K562 (cell line): ENCODE measurements at regions not wholly inside any gene's neighbourhood (a gene's known extent, or its start where the extent isn't known, plus 50 kb on each side); places are given as distances from the start of the nearest gene placed in this dataset.

Source experiments
- ATAC-seq: fragments of 200-7000 bp; cut with Tn5 transposase; 3 replicates; pipeline ENCODE4 v1.9.1; 2020; ENCODE audit warnings: moderate library complexity
- BruUV-seq: library from RNA; stranded (reverse); fragments of 400-500 nt; replicated peaks from 2 replicates; lab custom pipeline; 2021; lab: Mats Ljungman, UMichigan
- CTCF ChIA-PET: fragments of 300-600 bp; formaldehyde crosslinking; extraction: SDS; loops from one replicate; lab custom pipeline; 2021; ENCODE audit warnings: low intra/inter-chr PET ratio; lab: Yijun Ruan, JAX
- POLR2A ChIA-PET: fragments of 300-600, 350-650 bp; sonication (Branson Sonifier 250); formaldehyde crosslinking; extraction: SDS; loops from one replicate; lab custom pipeline; 2021; ENCODE audit warnings: antibody characterized with exemption, inconsistent platforms; lab: Yijun Ruan, JAX
- DNase-seq, 4 experiments: peaks; one replicate each; pipeline versions ENCODE4 v3.0.0 to v3.0.0-alpha.2; 2011 to 2018; ENCODE audit warnings: low spot score in 3 of 4, mixed read lengths in 3 of 4; ENCODE audit errors: extremely low read depth in 1 of 4
- FAIRE-seq: peaks from 2 replicates; lab custom pipeline; 2011; peaks lifted over from hg19 to GRCh38; lab: Jason Lieb, UNC
- H2AFZ ChIP-seq: 2 replicates; pipeline ENCODE4 v1.6.0; 2011; ENCODE audit warnings: low read depth, low read length, control low read depth, inconsistent platforms
- H3K27ac ChIP-seq: fragments of 200-600 bp; 3 replicates; pipeline ENCODE4 v1.8.0; 2011; ENCODE audit warnings: low read depth, mild to moderate bottlenecking, control low read depth, inconsistent platforms, low read length, moderate library complexity, mixed read lengths; ENCODE audit errors: extremely low read depth
- H3K27me3 ChIP-seq, 2 experiments: fragments of 300-600 bp in 1 of 2; 2 replicates in 1 of 2; 3 replicates in 1 of 2; pipeline versions ENCODE4 v1.6.0 to v1.8.0; 2011; ENCODE audit warnings: inconsistent platforms in 2 of 2, low read length in 2 of 2, mild to moderate bottlenecking in 1 of 2, mixed read lengths in 1 of 2, moderate library complexity in 1 of 2; ENCODE audit not compliant: control insufficient read depth in 2 of 2, insufficient read depth in 2 of 2
- H3K36me3 ChIP-seq: fragments of 300-600 bp; 3 replicates; pipeline ENCODE4 v1.8.0; 2011; ENCODE audit warnings: mild to moderate bottlenecking, low read length, inconsistent platforms; ENCODE audit not compliant: control insufficient read depth, insufficient read depth
- H3K4me1 ChIP-seq, 2 experiments: fragments of 200-600 bp in 1 of 2; replicated peaks in 1 of 2; 2 replicates in 1 of 2; 3 replicates in 1 of 2; pipeline versions ENCODE4 v1.5.1 to v1.8.0; 2011; ENCODE audit warnings: inconsistent platforms in 2 of 2, low read length in 2 of 2, mild to moderate bottlenecking in 1 of 2, mixed read lengths in 1 of 2, moderate library complexity in 1 of 2; ENCODE audit not compliant: control insufficient read depth in 2 of 2, insufficient read depth in 2 of 2
- H3K4me2 ChIP-seq: 2 replicates; pipeline ENCODE4 v1.6.1; 2011; ENCODE audit warnings: low read length, control low read depth, inconsistent platforms, mixed read lengths; ENCODE audit not compliant: insufficient read depth
- H3K4me3 ChIP-seq: fragments of 200-600 bp; sonication (generic), shearing (Covaris generic); 2 replicates; pipeline ENCODE4 v1.5.1; 2016; ENCODE audit warnings: control low read depth, inconsistent platforms
- H3K79me2 ChIP-seq: fragments of 200-600 bp; 3 replicates; pipeline ENCODE4 v1.8.0; 2011; ENCODE audit warnings: low read length, inconsistent platforms; ENCODE audit not compliant: control insufficient read depth, insufficient read depth
- H3K9ac ChIP-seq, 2 experiments: 2 replicates each; pipeline versions ENCODE4 v1.6.0 to v1.6.1; 2011; ENCODE audit warnings: low read depth in 2 of 2, low read length in 2 of 2, control low read depth in 1 of 2, inconsistent platforms in 1 of 2, mild to moderate bottlenecking in 1 of 2, mixed read lengths in 1 of 2; ENCODE audit not compliant: insufficient read depth in 1 of 2
- H3K9me1 ChIP-seq: one replicate; pipeline ENCODE4 v1.6.0; 2011; ENCODE audit warnings: inconsistent platforms, mild to moderate bottlenecking, low read length, moderate library complexity; ENCODE audit not compliant: control insufficient read depth, insufficient read depth
- H3K9me3 ChIP-seq: replicated peaks from 2 replicates; pipeline ENCODE4 v1.5.1; 2011; ENCODE audit warnings: low read depth, low read length, inconsistent platforms; ENCODE audit not compliant: control insufficient read depth, insufficient read depth
- H4K20me1 ChIP-seq: replicated peaks from 2 replicates; pipeline ENCODE4 v1.6.1; 2011; ENCODE audit warnings: low read length, inconsistent platforms, mixed read lengths; ENCODE audit not compliant: control insufficient read depth, insufficient read depth
- GABPB2 ChIP-seq: fragments of 250-450 bp; sonication (Bioruptor Pico); conservative IDR thresholded peaks from 2 replicates; pipeline ENCODE4 v1.5.1; 2021; ENCODE audit warnings: mild to moderate bottlenecking
- GATAD2B ChIP-seq: fragments of 450-650 bp; IDR thresholded peaks from 2 replicates; pipeline ENCODE4 v1.6.1; 2017; ENCODE audit warnings: mild to moderate bottlenecking, borderline replicate concordance
- PML ChIP-seq: IDR thresholded peaks from 2 replicates; pipeline ENCODE4 v1.6.1; 2012; ENCODE audit warnings: low read length, inconsistent platforms
- RAD51 ChIP-seq: fragments of 450-650 bp; IDR thresholded peaks from 2 replicates; pipeline ENCODE4 v1.7.1; 2016; ENCODE audit warnings: low read depth, mild to moderate bottlenecking, borderline replicate concordance
- SNRNP70 ChIP-seq: fragments of 200-400 bp; formaldehyde crosslinking; optimal IDR thresholded peaks from 2 replicates; pipeline ENCODE3; 2017; ENCODE audit warnings: low read depth, low read length
- XRCC4 ChIP-seq: IDR thresholded peaks from one replicate; pipeline ENCODE4 v1.6.1; 2011; ENCODE audit not compliant: insufficient read depth, insufficient read length; ENCODE audit errors: extremely low read depth
- ZNF75A ChIP-seq: fragments of 450-650 bp; formaldehyde crosslinking; IDR thresholded peaks from 2 replicates; pipeline ENCODE4 v1.4.0; 2020; ENCODE audit warnings: mild to moderate bottlenecking
- WGBS: fragments of 100-300 bp; shearing (Covaris generic); methylation state at CpG from one replicate; pipeline ENCODE4 v1.1.6; 2016; ENCODE audit warnings: low coverage, mixed read lengths; ENCODE audit not compliant: insufficient coverage; ENCODE audit errors: missing lambda C conversion rate; 5-methylcytosine and 5-hydroxymethylcytosine counted together
- in situ Hi-C: fragments of 300-500 bp; cut with MboI; formaldehyde crosslinking; loops from 4 replicates; pipeline ENCODE4 v1.15.0; 2018; ENCODE audit warnings: inconsistent platforms, mixed read lengths
- intact Hi-C: fragments of 100-400 bp; cut with micrococcal nuclease; formaldehyde crosslinking; loops from 2 replicates; pipeline ENCODE4 v1.14.2; 2022
- TF ChIP-seq, protein P1 (sequence below): fragments of 200-400 bp; formaldehyde crosslinking; IDR thresholded peaks from 2 replicates; pipeline ENCODE4 v1.6.1; 2017; ENCODE audit warnings: mild to moderate bottlenecking, low read depth, low read length, moderate library complexity
- TF ChIP-seq, protein P2 (sequence below): fragments of 450-650 bp; IDR thresholded peaks from 2 replicates; pipeline ENCODE4 v1.6.1; 2018; ENCODE audit warnings: mild to moderate bottlenecking, low read depth; ENCODE audit not compliant: partially characterized antibody

DNA sequence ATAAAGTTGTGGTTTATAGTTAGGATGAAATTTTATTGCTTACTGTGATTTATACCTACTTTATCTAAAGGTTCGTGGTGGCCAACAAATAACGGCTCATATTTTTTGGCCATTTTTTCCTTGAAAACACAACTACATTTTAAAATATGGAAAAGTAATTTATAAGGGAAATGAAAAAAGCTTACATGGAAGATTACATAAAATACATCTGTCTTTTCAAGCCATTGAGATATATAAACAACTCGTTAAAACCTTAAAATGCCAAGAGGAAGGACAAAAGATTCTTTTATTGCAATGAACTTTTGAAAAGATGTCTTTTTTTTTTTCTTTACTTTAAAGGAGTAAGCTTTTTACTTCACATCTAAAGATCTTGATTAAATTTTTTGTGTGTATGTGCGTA lies 55.4 kb upstream of the EYA4 start:
- Histone ChIP-seq H3K27me3 (no peaks in the 10 kb centered on the region), H3K9me1 (no peaks in the 10 kb centered on the region), H2AFZ (no peak overlapping the region), H3K4me1 (no peaks in the 10 kb centered on the region), H3K9ac (no peak overlapping the region), H3K9me3 (no peaks in the 10 kb centered on the region), H4K20me1 (no peaks in the 10 kb centered on the region), H3K36me3 (no peaks in the 10 kb centered on the region), H3K79me2 (no peaks in the 10 kb centered on the region), H3K4me3 (no peak overlapping the region), H3K4me2 (no peak overlapping the region), H3K27ac (no peak overlapping the region)
- FAIRE-seq: no peak
- TF ChIP-seq XRCC4: no peak
- no peak for ATAC-seq
- CTCF ChIA-PET: no interaction called here
- intact Hi-C loops: loop anchor here (2.0 to 10.0 kb wide), 3 partner anchors 329 to 729 kb away; no protein-coding TSS in a partner anchor
- in situ Hi-C loops: no loop called here
- BruUV-seq: no TSS peak
- no peak for DNase-seq
- WGBS: 1% methylated on average over 4 of the region's 4 CpGs
- POLR2A ChIA-PET: no interaction called here

DNA sequence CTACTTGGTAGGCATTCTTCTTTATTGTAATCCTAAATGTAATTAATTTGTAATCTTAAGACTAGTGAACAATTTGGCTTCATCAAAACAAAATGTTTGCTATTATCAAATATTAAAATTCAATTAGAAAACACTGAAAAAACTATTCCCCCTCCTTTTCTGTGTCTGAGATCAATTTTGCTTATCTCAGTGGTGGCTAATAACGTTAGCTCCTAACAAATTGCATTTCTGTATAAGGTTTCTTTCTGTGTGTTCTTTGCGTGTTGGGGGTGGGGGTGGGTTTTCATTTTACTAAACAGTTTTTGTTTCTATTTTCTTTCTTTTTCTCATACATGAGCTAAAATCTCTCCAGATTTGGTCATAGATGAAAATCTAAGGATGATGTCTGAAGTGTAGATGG lies 54.0 kb upstream of the EYA4 start:
- Histone ChIP-seq H3K9me3 (no peaks in the 10 kb centered on the region), H3K9me1 (no peaks in the 10 kb centered on the region), H3K4me3 (no peak overlapping the region), H4K20me1 (no peaks in the 10 kb centered on the region), H3K27ac (no peak overlapping the region), H3K79me2 (no peaks in the 10 kb centered on the region), H3K36me3 (no peaks in the 10 kb centered on the region), H3K9ac (no peak overlapping the region), H2AFZ (no peak overlapping the region), H3K4me2 (no peak overlapping the region), H3K27me3 (no peaks in the 10 kb centered on the region), H3K4me1 (no peaks in the 10 kb centered on the region)
- no peak for FAIRE-seq
- no peak for ATAC-seq
- DNase-seq: no peak
- no TSS peak for BruUV-seq
- WGBS: 0% methylated on average over 2 of the region's 2 CpGs
- CTCF ChIA-PET: no interaction called here
- in situ Hi-C loops: no loop called here
- POLR2A ChIA-PET: interaction anchor here (0.5 kb wide), 1 partner anchor 1447 kb away, joined by 3 read pairs; no protein-coding TSS in a partner anchor
- intact Hi-C loops: loop anchor here (10.0 kb wide), 2 partner anchors 328 to 728 kb away; no protein-coding TSS in a partner anchor
- no peak for TF ChIP-seq RAD51
- no peak for TF ChIP-seq PML
- TF ChIP-seq GABPB2: no peak
- TF ChIP-seq, protein P1, sequence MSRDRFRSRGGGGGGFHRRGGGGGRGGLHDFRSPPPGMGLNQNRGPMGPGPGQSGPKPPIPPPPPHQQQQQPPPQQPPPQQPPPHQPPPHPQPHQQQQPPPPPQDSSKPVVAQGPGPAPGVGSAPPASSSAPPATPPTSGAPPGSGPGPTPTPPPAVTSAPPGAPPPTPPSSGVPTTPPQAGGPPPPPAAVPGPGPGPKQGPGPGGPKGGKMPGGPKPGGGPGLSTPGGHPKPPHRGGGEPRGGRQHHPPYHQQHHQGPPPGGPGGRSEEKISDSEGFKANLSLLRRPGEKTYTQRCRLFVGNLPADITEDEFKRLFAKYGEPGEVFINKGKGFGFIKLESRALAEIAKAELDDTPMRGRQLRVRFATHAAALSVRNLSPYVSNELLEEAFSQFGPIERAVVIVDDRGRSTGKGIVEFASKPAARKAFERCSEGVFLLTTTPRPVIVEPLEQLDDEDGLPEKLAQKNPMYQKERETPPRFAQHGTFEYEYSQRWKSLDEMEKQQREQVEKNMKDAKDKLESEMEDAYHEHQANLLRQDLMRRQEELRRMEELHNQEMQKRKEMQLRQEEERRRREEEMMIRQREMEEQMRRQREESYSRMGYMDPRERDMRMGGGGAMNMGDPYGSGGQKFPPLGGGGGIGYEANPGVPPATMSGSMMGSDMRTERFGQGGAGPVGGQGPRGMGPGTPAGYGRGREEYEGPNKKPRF: no peak
- no peak for TF ChIP-seq SNRNP70
- no peak for TF ChIP-seq ZNF75A (CRISPR knock-in tag)
- TF ChIP-seq, protein P2, sequence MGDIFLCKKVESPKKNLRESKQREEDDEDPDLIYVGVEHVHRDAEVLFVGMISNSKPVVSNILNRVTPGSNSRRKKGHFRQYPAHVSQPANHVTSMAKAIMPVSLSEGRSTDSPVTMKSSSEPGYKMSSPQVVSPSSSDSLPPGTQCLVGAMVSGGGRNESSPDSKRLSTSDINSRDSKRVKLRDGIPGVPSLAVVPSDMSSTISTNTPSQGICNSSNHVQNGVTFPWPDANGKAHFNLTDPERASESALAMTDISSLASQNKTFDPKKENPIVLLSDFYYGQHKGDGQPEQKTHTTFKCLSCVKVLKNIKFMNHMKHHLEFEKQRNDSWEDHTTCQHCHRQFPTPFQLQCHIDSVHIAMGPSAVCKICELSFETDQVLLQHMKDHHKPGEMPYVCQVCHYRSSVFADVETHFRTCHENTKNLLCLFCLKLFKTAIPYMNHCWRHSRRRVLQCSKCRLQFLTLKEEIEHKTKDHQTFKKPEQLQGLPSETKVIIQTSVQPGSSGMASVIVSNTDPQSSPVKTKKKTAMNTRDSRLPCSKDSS: no peak
- TF ChIP-seq GATAD2B: no peak
